LoVo (cell line): ENCODE measurements at regions not wholly inside any gene's neighbourhood (a gene's known extent, or its start where the extent isn't known, plus 50 kb on each side); places are given as distances from the start of the nearest gene placed in this dataset.
A peak's percentile ranks its signal among the peaks of the same experiment; 100 is the strongest.
"Not testable (repeated sequence)": the region's sequence is repeated elsewhere in the genome, so short reads cannot be mapped to it uniquely, and the experiment has no call there.

Experiments
- DNase-seq: peaks from one replicate; pipeline ENCODE4 v3.0.0-alpha.2; 2016; ENCODE audit warnings: low spot score

GRCh38 chr6:2611092-2611491 is 139.6 kb downstream of the MYLK4 start:
- no peak for DNase-seq

GRCh38 chr6:2608503-2608902 is 142.2 kb downstream of the MYLK4 start:
- DNase-seq, result no peak

- DNase-seq, result no peak
These were observed 150.4 kb downstream of the MYLK4 start for GRCh38 chr6:2600363-2600762.

GRCh38 chr6:2599817-2600216 is 150.9 kb downstream of the MYLK4 start:
- no peak for DNase-seq

GRCh38 chr6:2598867-2599266 is 151.9 kb downstream of the MYLK4 start:
- DNase-seq, result no peak

- no peak for DNase-seq
These were observed 152.7 kb downstream of the MYLK4 start for GRCh38 chr6:2597991-2598390.

GRCh38 chr6:2597457-2597856 is 153.3 kb downstream of the MYLK4 start:
- not testable (repeated sequence) for DNase-seq

GRCh38 chr6:2596222-2596621 is 154.5 kb downstream of the MYLK4 start:
- no peak for DNase-seq

- DNase-seq, result no peak
These were observed 155.9 kb downstream of the MYLK4 start for GRCh38 chr6:2594868-2595267.

GRCh38 chr6:2593167-2593566 is 157.6 kb downstream of the MYLK4 start:
- DNase-seq, result no peak

GRCh38 chr6:2589171-2589661 is 161.5 kb downstream of the MYLK4 start:
- peak; percentile 55 for DNase-seq

GRCh38 chr6:2583459-2583858 is 167.3 kb downstream of the MYLK4 start:
- no peak for DNase-seq

- no peak for DNase-seq
These were observed 168.5 kb downstream of the MYLK4 start for GRCh38 chr6:2582268-2582667.

- no peak for DNase-seq
These were observed 169.1 kb downstream of the MYLK4 start for GRCh38 chr6:2581611-2582010.

GRCh38 chr6:2581011-2581410 is 169.7 kb downstream of the MYLK4 start:
- DNase-seq, result no peak

- no peak for DNase-seq
These were observed 170.7 kb downstream of the MYLK4 start for GRCh38 chr6:2579804-2580570.

- DNase-seq, result no peak
These were observed 171.4 kb downstream of the MYLK4 start for GRCh38 chr6:2579241-2579761.

- no peak for DNase-seq
These were observed 172.0 kb downstream of the MYLK4 start for GRCh38 chr6:2578767-2579166.

- no peak for DNase-seq
These were observed 174.2 kb downstream of the MYLK4 start for GRCh38 chr6:2576499-2576898.

- DNase-seq, result no peak
These were observed 175.5 kb downstream of the MYLK4 start for GRCh38 chr6:2575236-2575635.

- DNase-seq, result not testable (repeated sequence)
These were observed 181.3 kb downstream of the MYLK4 start for GRCh38 chr6:2569420-2569819.

- no peak for DNase-seq
These were observed 184.7 kb downstream of the MYLK4 start for GRCh38 chr6:2566048-2566447.

GRCh38 chr6:2565499-2565898 is 185.2 kb downstream of the MYLK4 start:
- no peak for DNase-seq

- DNase-seq, result no peak
These were observed 187.1 kb downstream of the MYLK4 start for GRCh38 chr6:2563635-2564034.
